ENCODE measurements at regions not wholly inside any gene's neighbourhood (a gene's known extent, or its start where the extent isn't known, plus 50 kb on each side); places are given as distances from the start of the nearest gene placed in this dataset.

- TF ChIP-seq ZNF777 (tag by site-specific recombination; IDR thresholded peaks at IDR 0.05; ENCODE audit: borderline replicate concordance) (no peak), MEIS1 (CRISPR knock-in tag; IDR thresholded peaks at IDR 0.05; ENCODE audit: borderline replicate concordance) (no peak), ZSCAN30 (tag by site-specific recombination; IDR thresholded peaks at IDR 0.05) (no peak), PRDM4 (tag by site-specific recombination; IDR thresholded peaks at IDR 0.05) (no peak), ZBTB1 (tag by site-specific recombination; IDR thresholded peaks at IDR 0.05) (no peak), ZNF658 (tag by site-specific recombination; IDR thresholded peaks at IDR 0.05) (no peak), TCF7L2 (IDR thresholded peaks at IDR 0.05; ENCODE audit: borderline replicate concordance, low read depth, low read length) (no peak), CTCF (tag by site-specific recombination; IDR thresholded peaks at IDR 0.05) (no peak), KLF10 (tag by site-specific recombination; IDR thresholded peaks at IDR 0.05) (no peak), YY1 (tag by site-specific recombination; IDR thresholded peaks at IDR 0.05) (no peak), ZBTB7A (tag by site-specific recombination; IDR thresholded peaks at IDR 0.05; ENCODE audit: low read depth) (no peak), ATF2 (tag by site-specific recombination; IDR thresholded peaks at IDR 0.05; ENCODE audit: low read depth) (no peak), ZNF175 (tag by site-specific recombination; IDR thresholded peaks at IDR 0.05) (no peak)
Measured at GRCh38 chrX:85517994-85518718, 138.7 kb upstream of the POF1B start.
